ENCODE measurements at regions not wholly inside any gene's neighbourhood (a gene's known extent, or its start where the extent isn't known, plus 50 kb on each side); places are given as distances from the start of the nearest gene placed in this dataset.
"Not testable (repeated sequence)": the region's sequence is repeated elsewhere in the genome, so short reads cannot be mapped to it uniquely, and the experiment has no call there.

DNA sequence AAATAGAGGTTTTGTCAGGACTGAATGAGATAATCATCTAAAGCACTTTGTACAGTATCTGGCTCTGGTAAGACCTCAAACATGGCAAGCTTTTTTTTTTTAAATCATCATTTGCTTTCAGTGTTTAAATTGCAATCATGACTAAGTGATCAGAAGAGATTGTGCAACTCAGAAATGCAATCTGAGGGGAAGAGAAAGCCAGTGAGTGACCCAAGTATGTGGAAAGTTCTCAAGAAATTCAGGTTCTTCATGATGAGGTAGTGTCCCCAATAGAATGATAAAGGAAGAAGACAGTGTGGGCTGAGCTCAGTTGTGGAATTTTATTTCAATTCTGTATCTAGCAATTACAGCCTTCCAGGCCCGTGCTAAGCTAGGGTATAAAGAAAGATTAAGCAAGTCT is 132.2 kb upstream of the TBC1D5 start:
- no peak for DNase-seq

DNA sequence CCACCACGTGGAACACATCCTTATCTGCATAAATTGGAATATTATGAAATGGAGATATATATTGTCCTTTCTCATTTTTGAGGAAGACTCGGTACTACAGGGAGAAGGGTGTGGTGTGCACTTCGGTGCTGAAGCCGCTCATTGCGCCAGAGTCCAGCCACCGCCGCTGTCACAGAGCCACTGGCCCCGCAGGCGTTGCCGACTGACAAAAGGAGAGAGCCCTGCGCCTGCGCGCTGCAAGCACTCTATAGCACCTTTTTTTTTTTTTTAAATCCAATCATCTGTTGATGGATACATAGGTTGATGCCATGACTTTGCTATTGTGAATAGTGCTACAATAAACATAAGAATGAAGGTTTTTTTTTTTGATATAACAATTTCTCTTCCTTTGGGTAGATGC is 130.0 kb upstream of the TBC1D5 start:
- DNase-seq = no peak

DNA sequence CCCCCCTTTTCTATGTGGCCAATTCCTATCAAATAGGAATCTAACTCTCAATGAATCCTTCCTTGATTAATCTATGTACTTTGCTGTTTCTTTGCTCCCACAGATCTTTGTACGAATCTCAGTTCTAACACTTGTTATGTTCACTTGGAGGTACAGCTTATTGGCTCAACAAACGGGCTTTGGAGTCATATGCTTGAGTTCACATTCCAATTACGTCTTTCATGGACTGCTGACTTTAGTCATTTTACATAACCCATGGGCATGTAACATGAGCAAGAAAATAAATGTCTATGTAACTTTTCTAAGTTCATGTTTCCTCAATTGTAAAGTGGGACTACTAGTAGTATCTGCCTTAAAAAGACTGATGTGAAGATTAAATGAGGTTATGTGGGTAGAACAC is 123.2 kb upstream of the TBC1D5 start:
- no peak for DNase-seq

DNA sequence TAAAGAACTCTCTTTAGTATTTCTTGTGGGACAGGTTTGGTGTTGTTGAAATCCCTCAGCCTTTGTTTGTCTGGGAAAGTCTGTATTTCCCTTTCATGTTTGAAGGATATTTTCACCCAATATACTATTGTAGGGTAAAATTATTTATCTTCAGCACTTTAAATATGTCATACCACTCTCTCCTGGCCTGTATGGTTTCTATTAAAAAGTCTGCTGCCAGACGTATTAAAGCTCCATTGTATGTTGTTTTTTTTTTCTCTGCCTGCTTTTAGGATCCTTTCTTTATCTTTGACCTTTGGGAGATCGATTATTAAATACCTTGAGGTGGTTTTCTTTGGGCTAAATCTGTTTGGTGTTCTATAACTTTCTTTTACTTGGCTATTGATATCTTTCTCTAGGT is 119.0 kb upstream of the TBC1D5 start:
- DNase-seq = no peak

DNA sequence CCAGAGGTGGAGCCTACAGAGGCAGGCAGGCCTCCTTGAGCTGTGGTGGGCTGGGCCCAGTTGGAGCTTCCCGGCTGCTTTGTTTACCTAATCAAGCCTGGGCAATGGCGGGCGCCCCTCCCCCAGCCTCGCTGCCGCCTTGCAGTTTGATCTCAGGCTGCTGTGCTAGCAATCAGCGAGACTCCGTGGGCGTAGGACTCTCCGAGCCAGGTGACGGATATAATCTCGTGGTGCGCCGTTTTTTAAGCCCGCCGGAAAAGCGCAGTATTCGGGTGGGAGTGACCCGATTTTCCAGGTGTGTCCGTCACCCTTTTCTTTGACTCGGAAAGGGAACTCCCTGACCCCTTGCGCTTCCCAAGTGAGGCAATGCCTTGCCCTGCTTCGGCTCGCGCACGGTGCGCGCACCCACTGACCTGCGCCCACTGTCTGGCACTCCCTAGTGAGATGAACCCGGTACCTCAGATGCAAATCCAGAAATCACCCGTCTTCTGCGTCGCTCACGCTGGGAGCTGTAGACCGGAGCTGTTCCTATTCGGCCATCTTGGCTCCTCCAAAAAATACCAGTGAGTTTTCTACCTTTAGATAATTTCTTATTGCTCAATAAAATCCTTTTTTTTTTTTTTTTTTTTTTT is 118.5 kb upstream of the TBC1D5 start:
- DNase-seq = not testable (repeated sequence)

DNA sequence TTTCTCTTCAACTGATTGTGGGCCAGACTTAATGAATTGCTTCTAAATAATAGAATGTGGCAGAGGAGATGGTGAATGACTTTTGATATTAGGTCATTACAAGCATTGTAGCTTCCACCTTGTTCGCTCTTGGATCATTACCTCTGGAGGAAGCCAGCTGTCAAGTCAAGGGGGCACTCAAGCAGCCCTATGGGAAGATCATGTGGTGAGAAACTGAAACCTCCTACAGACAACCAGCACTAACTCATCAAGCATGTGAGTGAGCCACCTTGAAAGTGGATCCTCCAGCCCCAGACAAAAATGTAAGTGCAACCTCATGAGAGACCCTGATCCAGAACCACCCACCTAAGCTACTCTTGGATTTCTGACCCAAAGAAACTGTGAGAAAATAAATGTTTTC is 109.8 kb upstream of the TBC1D5 start:
- no peak for DNase-seq

DNA sequence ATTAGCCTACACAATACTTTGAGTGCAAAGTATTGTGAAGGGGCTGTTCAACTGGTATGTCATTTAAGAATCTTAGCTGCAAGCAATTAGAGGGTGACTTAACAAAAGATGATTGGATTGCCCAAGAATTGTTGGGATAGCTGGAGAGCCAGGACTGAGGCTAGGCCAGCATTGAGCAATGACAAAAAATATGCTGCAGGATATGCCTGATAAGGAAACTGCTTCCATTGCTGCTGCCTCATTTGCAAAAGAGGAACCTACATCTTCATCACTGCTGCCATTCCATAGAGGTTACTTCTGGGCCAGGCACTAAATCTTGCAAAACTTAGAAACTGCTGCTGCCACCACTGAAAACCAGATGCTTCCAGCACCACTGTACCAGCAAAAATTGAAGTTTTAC is 108.0 kb upstream of the TBC1D5 start:
- peak in 1 of 2 donors; percentile 9 for DNase-seq

DNA sequence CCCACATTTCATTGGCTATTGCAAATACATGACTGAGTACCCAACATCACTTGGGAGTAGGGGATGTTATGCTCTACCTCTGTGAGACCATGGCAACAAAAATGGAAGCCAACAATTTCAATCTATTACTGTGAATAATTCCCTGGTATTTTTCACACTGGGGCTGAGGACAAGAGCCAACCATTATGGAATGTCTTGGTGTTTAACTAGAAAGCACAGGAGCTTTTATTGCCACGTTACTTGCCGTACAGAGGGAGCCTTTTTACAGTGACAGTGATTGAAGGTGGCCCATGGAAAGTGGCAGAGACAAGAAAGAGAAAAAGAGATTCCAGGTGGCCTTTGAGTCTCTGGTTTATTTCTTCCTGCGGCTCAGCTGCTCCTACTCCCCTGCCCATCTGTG is 105.7 kb upstream of the TBC1D5 start:
- no peak for DNase-seq

DNA sequence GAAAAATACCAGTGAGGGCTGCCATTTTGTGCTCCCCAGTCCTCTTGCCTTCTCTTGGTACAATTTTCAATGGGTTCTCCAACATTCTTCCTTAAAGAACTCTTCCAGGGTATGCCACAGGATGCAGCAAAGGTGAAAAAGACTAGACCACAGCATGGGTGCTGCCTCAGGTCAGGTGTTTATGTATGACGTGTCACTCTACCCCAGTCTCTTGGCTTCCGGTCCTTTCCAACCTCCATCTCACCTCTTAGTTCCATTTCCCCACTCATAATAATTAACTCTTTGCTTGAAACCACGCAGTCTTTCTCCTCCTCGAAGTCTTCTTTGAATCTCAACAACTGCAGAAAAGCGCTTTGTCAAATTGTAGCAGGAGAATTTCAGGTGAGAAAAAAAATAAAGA is 104.7 kb upstream of the TBC1D5 start:
- DNase-seq = no peak

DNA sequence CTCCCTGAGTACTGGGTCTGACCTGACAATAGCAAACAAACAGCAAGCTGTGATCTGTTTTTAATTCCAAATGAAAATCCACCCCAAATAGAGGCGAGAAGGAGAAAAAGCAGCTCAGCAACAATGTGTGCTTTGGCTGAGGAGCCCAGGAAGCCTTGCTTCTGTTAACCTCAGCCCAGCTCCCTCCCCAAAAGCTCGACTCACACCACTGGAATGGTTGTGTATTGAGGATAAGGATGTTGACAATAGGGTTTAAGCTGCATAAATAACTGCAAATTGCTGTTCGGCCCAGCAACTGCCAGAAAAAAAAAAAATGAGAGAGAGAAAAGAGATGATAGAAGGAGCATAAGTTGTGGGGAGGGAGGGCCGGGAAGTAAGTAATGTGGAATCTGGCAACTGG is 104.0 kb upstream of the TBC1D5 start:
- no peak for DNase-seq

DNA sequence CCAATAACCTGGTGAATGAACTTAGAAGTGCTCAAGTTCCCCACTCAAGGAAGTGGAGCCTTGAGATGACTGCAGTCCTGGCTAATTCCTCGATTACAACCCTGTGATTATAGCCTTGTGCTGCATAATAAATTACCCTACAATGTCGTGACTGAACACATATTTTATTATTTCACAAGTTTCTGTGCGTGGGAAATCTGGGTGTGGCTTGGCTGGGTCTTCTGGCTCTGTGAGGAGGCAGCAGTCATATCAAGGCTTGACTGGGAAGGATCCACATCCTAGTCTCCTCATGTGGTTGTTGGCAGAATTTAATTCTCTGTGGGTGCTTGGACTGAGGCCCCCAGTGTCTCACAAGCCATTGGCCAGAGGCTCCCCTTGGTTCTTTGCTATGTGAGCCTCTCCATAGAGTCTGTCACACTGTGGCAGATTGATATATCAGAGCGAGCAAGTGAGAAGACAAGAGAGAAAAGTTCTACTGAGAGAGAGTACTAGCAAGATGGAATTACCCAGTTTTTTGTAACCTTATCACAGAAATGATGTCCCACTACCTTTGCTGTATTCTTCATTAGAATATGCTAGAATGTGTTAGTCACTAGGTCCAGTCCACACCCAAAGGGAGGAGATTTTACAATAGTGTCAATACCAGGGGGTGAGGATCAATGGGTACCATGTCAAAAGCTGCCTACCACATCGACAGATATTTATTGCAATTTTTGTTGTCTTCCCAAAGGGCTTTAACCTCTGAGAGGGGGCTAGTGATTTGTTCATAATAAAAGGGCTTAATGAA is 102.8 kb upstream of the TBC1D5 start:
- no peak for DNase-seq

DNA sequence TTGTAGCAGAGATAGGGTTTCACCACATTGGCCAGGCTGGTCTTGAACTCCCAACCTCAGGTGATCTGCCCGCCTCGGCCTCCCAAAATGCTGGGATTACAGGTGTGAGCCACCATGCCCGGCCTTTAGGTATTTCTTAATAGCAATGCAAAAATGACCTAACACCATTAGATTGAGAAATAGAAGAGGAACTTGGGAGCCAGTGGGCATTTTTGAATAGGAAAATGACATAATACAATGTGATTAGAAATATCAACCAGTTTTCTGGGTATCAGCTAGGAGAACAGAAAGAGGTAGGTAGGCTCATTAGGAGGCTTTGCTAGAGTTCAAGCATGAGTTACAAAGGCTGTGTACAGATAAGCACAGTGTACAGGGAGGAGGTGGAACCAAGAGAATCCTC is 101.8 kb upstream of the TBC1D5 start:
- DNase-seq = no peak

DNA sequence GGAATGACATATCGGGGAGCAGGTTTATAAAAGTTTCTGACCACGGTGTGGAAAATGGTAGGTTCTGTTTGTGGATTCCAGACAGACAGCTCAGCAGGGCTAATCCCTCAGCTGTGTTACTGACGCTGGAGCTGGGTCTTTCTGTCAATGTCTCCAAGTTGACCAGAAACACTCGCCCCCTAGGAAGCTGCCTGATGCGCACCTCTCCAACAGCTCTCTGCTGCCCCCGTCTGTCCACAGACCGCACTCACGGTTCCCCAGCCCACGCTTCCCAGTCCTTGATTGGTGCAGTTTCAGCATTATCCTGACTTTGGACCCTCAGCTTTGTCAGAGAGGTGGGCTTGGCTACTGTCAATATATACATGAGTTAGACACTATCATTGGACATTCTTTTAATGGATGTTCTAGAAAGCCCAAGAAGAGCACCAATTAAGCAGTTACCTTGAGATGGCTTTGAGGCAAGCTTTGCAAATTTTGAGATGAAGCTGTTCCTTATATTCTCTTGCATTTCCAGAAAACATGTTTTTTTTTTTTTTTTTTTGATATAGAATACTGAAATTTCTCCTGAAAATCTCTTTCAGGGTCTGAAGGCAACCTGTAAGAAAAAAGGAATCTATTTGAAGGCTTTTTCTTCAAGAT is 98.9 kb upstream of the TBC1D5 start:
- peak; percentile 31 to 73 for DNase-seq

DNA sequence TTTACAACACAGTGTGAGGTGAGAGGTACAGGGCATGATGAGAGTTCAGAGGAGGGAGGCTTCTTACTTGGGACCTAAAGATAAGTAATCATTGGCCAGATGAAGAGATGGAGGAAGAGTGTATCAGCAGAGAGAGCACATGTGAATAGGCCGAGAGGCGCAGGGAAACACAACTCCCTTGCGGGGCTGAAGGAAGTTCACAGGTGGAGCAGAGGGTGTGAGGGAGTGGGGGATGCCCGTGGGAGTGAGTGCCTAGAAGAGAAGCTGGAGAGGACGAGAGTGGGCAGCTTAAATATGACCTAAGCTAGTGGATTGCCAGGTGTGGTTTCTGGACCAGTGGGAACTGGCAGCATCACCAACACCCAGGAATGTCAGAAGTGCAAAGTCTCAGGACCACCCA is 98.2 kb upstream of the TBC1D5 start:
- no peak for DNase-seq

DNA sequence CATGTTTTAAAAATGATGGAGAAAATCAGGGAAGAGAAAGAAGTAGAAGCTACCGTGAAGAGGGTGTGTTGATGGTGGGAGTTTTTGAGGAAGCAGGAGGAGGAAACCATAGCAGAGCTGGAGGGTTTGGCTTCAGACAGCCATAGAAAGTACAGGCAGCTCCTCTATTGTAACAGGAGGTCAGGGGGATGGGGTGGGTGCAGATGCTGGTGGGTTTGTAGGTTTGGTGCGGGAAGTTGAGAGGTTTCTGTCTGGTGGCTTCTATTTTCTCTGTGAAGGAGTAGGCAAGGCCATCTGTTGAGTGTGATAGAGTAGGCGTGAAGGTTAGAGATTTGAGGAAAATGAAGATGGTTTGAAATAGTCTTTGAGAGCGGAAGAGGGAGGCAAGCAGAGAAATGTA is 97.7 kb upstream of the TBC1D5 start:
- DNase-seq = peak in 1 of 2 donors; percentile 49

DNA sequence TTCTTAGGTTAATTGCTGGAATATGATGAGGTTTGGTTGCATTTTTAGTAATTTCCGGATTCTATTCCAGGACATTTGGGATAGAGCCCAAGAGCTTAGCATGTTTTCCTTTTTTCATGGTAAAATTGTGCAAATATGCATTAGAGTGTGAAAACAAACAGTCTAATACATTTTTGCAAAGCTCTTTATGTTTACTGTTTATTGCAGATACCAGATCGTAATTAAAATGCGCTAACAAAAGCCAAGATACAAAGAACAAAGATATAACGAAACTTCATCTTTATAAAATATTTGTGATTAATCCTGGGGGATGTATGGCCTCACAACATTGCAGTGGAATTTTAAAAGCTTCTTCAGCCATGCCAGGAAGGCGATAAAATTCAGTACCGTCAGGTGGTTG is 94.5 kb upstream of the TBC1D5 start:
- DNase-seq = no peak

DNA sequence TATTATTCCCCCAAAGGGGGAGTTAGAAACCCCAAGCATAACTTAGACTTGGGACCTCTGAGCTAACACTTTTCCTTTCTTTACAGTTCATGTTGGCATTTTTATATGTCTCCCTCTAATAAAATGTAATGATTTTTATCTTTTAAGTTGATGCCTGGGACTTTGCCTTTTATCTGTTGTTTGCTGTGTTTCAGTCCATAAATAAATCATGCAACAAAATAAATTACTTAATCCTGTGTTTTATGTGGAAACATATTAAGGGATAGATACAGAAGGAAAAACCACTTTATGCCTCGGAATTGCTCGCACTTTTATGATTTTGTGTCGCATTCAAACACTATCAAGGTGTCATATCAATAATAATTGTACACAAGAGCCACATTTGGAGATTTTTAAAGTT is 93.7 kb upstream of the TBC1D5 start:
- no peak for DNase-seq

DNA sequence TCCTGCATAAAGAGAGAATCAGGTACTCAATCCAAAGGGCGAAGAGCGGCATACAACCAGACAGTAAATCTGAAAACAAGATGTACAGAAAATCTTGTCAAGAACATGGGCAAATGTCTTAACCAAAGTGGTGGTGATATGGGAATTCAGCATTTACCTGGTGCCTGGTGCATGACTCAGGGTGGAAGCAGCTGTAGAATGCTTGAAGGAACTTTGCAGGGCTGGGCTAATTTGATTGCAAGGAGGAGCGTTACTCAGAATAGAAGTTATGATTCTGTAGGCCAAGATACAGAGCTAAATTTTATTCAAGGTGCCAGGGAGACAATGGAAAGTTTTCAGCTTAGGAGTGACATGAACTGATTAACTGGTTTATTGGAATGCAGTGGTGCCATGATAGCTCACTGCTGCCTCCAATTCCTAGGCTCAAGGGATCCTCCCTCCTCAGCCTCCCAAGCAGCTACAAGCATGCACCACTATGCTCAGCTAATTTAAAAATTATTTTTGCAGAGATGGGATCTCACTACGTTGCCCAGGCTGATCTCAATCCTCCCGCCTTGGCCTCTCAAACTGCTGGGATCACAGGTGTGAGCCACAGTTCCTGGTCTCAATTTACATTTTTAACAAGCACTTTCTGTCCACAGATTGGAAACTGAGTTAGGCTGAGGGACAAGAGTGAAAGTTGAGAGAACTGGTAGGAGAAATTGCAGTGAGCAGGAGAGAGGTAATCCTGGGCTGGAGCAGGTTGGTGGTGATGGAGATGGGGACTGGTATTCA is 91.5 kb upstream of the TBC1D5 start:
- DNase-seq = no peak

DNA sequence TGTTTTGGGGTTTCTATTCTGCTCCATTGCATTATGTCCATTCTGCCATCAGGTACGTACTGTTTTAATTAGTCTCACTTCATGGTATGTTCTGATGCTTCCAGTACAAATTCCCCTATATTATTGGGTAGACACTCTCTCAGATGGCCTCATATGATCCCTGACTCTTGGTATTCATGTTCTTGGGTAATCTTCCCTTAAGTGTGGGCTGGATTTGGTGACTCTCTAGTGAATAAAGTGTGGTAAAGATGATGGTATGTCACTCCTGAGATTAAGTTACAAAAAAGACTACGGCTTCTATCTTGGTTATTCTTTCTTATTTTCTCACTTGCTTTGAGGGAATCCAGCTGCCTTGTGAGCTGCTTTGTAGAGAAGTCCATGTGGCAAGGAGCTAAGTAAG is 89.6 kb upstream of the TBC1D5 start:
- no peak for DNase-seq

DNA sequence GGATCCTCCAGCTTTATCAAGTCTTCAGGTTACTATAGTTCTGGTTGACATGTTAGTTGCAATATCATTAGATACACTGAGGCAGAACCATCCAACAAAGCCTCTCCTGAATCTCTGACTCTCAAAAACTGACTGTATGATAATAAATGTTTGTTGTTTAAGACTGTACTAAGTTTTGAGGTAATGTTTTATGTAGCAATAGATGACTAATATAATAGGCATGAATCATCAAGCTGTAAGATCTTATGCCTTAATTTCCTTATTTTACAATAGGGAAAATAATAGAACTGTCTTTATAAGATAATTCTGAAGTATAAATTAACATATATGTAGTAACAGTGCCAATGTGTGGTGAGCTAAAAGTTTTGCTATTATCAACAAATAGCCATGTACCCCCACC is 88.9 kb upstream of the TBC1D5 start:
- no peak for DNase-seq

DNA sequence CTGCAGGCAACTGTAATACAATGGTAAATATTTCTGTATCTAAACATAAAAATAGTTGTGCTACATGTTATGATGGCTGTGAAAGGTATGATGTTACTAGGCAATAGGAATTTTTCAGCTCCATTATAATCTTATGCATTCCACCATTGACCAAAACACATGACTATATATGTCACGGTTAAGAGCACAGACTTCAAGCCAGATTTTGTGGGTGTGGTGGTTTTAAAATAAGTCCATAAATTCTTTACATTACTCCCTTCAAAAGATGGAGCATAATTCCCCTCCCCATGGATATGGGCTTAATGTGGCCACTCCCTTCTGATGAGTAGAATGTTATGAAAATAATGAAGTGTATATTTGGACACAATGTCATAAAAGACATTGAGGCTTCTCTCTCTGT is 88.4 kb upstream of the TBC1D5 start:
- DNase-seq = no peak

DNA sequence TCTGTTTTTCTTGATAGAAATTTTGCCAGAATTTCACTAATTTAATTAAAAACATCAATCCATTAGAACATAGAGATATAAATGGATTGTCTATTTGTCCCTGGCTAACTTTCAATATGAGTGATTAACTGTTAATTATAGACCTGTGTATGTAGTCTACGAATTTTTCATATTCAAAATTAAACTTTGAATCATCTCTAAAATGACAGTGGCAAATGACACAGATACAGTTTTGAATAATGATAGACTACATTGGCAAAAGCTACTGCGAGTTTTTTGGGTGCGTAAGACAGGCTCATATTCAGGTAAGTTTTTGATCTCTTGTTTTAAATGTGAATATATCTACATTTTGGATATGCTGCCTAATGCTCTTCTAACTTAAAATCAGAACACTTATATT is 86.0 kb upstream of the TBC1D5 start:
- DNase-seq = no peak

DNA sequence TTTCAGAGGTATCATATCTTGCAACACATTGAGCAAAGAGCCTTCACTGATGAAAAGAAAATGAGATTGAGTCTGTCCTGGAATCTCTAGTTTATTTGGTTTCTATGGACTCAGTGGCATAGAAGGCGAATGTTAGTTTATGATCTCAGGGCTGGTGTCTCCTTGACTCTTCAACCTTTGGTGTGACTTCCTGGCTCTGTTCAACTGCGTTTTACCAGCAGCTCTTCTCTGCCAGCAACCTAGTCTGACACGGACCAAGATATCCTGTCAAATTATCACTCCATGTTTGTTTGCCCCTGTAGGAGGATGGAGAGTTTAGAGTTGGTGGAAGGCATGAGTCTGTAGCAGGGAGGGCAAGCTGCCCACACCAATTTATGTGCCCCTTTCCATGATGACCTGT is 82.9 kb upstream of the TBC1D5 start:
- DNase-seq = no peak

DNA sequence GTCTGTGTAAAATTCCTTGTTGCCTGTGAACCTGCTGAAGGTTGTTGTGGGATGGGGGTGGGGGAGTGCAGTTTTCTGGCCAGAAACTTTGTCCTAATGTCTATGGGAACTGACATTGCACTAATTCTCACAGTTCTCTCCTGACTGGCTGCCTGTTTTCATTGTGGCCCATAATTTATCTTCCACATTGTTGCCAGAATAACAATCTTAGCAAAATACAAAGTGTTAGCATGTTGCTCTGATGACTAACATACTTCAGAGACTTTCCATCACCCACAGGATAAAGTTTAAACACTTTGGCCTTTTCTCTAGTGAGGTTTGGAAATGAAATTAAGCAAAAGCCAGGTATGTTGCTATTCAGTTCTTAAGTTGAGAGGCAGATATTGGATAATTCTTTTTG is 81.4 kb upstream of the TBC1D5 start:
- no peak for DNase-seq

Measured in bone marrow (tissue), 2 donors.